SK-N-SH (cell line): ENCODE measurements at regions not wholly inside any gene's neighbourhood (a gene's known extent, or its start where the extent isn't known, plus 50 kb on each side); places are given as distances from the start of the nearest gene placed in this dataset.

Source experiments
- EP300 ChIP-seq, 2 experiments: IDR thresholded peaks; 2 replicates each; pipeline versions ENCODE4 v1.4.0 to v1.6.1; 2012; ENCODE audit warnings: borderline replicate concordance in 1 of 2, low read depth in 1 of 2, low read length in 1 of 2
- GABPA ChIP-seq: IDR thresholded peaks from 2 replicates; pipeline ENCODE4 v1.4.0; 2012; ENCODE audit warnings: low read depth, mild to moderate bottlenecking
- MXI1 ChIP-seq: IDR thresholded peaks from 2 replicates; pipeline ENCODE4 v1.6.1; 2012; ENCODE audit warnings: mild to moderate bottlenecking, low read depth, low read length, improper control_type of control experiment
- NFIC ChIP-seq: IDR thresholded peaks from 2 replicates; pipeline ENCODE4 v1.4.0; 2012; ENCODE audit warnings: borderline replicate concordance
- TF ChIP-seq, protein P1 (sequence below): fragments of 200-600 bp; sonication (generic); IDR thresholded peaks from 2 replicates; pipeline ENCODE4 v1.6.1; 2017; ENCODE audit warnings: antibody characterized with exemption, mild to moderate bottlenecking, moderate library complexity
- TF ChIP-seq, protein P2 (sequence below): IDR thresholded peaks from 2 replicates; pipeline ENCODE4 v1.4.0; 2012; ENCODE audit warnings: low read depth

DNA sequence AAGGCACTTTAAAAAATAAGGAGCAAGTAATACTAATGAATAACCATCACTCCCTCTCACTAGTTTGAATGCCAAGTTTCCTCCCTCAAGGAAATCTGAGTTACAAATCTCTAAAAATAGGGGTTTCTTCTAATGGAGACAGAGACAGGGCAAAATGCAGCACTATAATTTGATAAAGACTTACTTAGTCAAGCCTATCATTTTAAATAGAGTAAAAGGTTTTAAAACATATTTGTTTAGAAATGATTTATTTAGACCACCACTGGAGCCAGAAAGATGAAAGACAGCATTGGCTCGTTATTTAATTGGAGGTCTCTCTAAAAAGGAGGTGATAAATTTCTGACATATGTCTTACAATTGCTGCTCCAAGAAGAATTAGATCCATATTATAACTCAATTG lies 228.7 kb downstream of the TLE1 start:
- TF ChIP-seq EP300 (IDR thresholded peaks at IDR 0.05; ENCODE audit: borderline replicate concordance in 1 of 2, low read depth in 1 of 2, low read length in 1 of 2) (no peak), NFIC (no peak), GABPA (no peak), MXI1 (no peak)
- TF ChIP-seq, protein P1, sequence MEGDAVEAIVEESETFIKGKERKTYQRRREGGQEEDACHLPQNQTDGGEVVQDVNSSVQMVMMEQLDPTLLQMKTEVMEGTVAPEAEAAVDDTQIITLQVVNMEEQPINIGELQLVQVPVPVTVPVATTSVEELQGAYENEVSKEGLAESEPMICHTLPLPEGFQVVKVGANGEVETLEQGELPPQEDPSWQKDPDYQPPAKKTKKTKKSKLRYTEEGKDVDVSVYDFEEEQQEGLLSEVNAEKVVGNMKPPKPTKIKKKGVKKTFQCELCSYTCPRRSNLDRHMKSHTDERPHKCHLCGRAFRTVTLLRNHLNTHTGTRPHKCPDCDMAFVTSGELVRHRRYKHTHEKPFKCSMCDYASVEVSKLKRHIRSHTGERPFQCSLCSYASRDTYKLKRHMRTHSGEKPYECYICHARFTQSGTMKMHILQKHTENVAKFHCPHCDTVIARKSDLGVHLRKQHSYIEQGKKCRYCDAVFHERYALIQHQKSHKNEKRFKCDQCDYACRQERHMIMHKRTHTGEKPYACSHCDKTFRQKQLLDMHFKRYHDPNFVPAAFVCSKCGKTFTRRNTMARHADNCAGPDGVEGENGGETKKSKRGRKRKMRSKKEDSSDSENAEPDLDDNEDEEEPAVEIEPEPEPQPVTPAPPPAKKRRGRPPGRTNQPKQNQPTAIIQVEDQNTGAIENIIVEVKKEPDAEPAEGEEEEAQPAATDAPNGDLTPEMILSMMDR = no peak
- TF ChIP-seq, protein P2, sequence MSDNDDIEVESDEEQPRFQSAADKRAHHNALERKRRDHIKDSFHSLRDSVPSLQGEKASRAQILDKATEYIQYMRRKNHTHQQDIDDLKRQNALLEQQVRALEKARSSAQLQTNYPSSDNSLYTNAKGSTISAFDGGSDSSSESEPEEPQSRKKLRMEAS = no peak
